CD4-positive, alpha-beta T cell (primary cell): ENCODE measurements at regions not wholly inside any gene's neighbourhood (a gene's known extent, or its start where the extent isn't known, plus 50 kb on each side); places are given as distances from the start of the nearest gene placed in this dataset.

ENCODE experiments used
- ATAC-seq: fragments of 200-7000 bp; cut with Tn5 transposase; one replicate; pipeline ENCODE4 v1.10.0; 2022; ENCODE audit warnings: mild to moderate bottlenecking; ENCODE audit not compliant: poor library complexity
- CTCF ChIA-PET: fragments of 350-600 bp; sonication (Branson Sonifier 250); formaldehyde crosslinking; loops from one replicate; lab custom pipeline; 2021; ENCODE audit warnings: antibody characterized with exemption, inconsistent platforms; lab: Charles Lee
- POLR2A ChIA-PET: fragments of 350-600 bp; sonication (Branson Sonifier 250); formaldehyde crosslinking; loops from one replicate; lab custom pipeline; 2021; ENCODE audit warnings: antibody characterized with exemption, inconsistent platforms; lab: Charles Lee
- DNase-seq, 14 experiments: peaks; one replicate each; pipeline ENCODE4 v3.0.0-alpha.2; 2013 to 2020; ENCODE audit warnings: mixed read lengths in 2 of 14
- H3K27ac ChIP-seq, 2 donors: one replicate each; pipeline versions ENCODE4 v1.5.1 to v1.7.0; 2013; ENCODE audit warnings: low read length in 2 of 2, low read depth in 1 of 2, mild to moderate bottlenecking in 1 of 2
- H3K27me3 ChIP-seq, 2 experiments: 1 replicate in 1 of 2; 2 replicates in 1 of 2; pipeline versions ENCODE4 v1.6.1 to v1.7.0; 2013; ENCODE audit warnings: low read length in 2 of 2, control low read depth in 1 of 2, mild to moderate bottlenecking in 1 of 2, moderate library complexity in 1 of 2; ENCODE audit not compliant: insufficient read depth in 2 of 2, control insufficient read depth in 1 of 2
- H3K36me3 ChIP-seq: one replicate; pipeline ENCODE4 v1.6.1; 2013; ENCODE audit warnings: low read length, control low read depth; ENCODE audit not compliant: insufficient read depth
- H3K4me1 ChIP-seq: one replicate; pipeline ENCODE4 v1.6.1; 2013; ENCODE audit warnings: low read length, control low read depth; ENCODE audit not compliant: insufficient read depth
- H3K4me3 ChIP-seq: one replicate; pipeline ENCODE4 v1.5.1; 2013; ENCODE audit warnings: mild to moderate bottlenecking, low read length, moderate library complexity
- H3K9me3 ChIP-seq, 2 experiments: 1 replicate in 1 of 2; 2 replicates in 1 of 2; pipeline versions ENCODE4 v1.6.1 to v1.7.0; 2013; ENCODE audit warnings: low read length in 2 of 2, mild to moderate bottlenecking in 2 of 2, control low read depth in 1 of 2, moderate library complexity in 1 of 2; ENCODE audit not compliant: control insufficient read depth in 1 of 2, insufficient read depth in 1 of 2
- H3K27ac Mint-ChIP-seq: one replicate; pipeline ENCODE4 v1.8.0; 2020; ENCODE audit warnings: mixed read lengths
- H3K27me3 Mint-ChIP-seq: one replicate; pipeline ENCODE4 v1.8.0; 2021; ENCODE audit warnings: mixed read lengths
- H3K36me3 Mint-ChIP-seq: one replicate; pipeline ENCODE4 v1.8.0; 2021; ENCODE audit warnings: low read depth, mixed read lengths
- H3K4me1 Mint-ChIP-seq: one replicate; pipeline ENCODE4 v1.8.0; 2021; ENCODE audit warnings: low read depth, mixed read lengths
- H3K4me3 Mint-ChIP-seq: one replicate; pipeline ENCODE4 v1.8.0; 2020; ENCODE audit warnings: mild to moderate bottlenecking, mixed read lengths
- H3K9me3 Mint-ChIP-seq: one replicate; pipeline ENCODE4 v1.8.0; 2020; ENCODE audit warnings: mixed read lengths
- CTCF ChIP-seq: fragments of 200-600 bp; IDR thresholded peaks from one replicate; pipeline ENCODE4 v1.8.0; 2022; ENCODE audit warnings: antibody characterized with exemption, mild to moderate bottlenecking
- intact Hi-C, 2 experiments: fragments of 100-400 bp; cut with DNase I in 1 of 2; cut with micrococcal nuclease in 1 of 2; formaldehyde crosslinking; loops; one replicate each; pipeline versions ENCODE4 v1.15.1 to v1.9.0; 2023 to 2025; cut with DNase I, micrococcal nuclease

DNA sequence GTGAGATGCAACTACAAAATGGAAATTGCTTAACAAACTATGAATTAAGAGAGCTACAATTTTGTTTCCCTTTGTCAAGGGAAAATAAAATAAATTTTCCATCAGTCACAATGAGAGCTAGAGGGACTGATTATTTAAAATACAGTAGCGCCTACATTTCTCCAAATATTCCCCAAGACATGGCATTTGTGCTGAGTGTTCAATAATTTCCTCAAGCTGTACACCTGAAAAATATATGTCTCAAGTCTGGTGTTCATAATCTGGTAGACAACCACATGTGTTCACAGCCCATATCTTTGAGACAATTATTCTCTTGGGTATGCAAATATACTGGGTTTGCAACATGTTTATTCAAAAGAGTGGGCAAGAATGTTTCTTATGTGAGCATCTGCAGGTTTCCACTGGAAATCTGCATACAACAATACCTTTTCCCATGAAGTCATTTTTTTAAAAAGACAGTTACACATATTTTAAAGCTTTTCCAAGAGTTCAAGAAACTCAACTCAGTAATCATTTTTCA is 240.1 kb upstream of the VRK2 start:
- Mint-ChIP-seq H3K9me3 (no peaks in the 10 kb centered on the region), H3K36me3 (no peaks in the 10 kb centered on the region), H3K27ac (no peak overlapping the region), H3K27me3 (no peaks in the 10 kb centered on the region), H3K4me3 (no peak overlapping the region), H3K4me1 (no peaks in the 10 kb centered on the region)
- ChIA-PET POLR2A (no interaction called here), CTCF (no interaction called here)
- DNase-seq = no peak
- Histone ChIP-seq H3K27me3 (peaks cover 2 to 3% of the 10 kb centered on the region in 2 experiments), H3K36me3 (no peaks in the 10 kb centered on the region), H3K4me1 (no peaks in the 10 kb centered on the region), H3K4me3 (no peak overlapping the region), H3K27ac (no peak overlapping the region), H3K9me3 (peaks cover 0 to 4% of the 10 kb centered on the region in 2 experiments)
- ATAC-seq = no peak
- TF ChIP-seq CTCF = no peak
- intact Hi-C loops = no loop called here

GRCh38 chr2:57809230-57809629 is 237.4 kb upstream of the VRK2 start:
- no peaks in the 10 kb centered on the region for H3K4me1 Mint-ChIP-seq
- ChIA-PET POLR2A (interaction anchor here (0.7 kb wide), 1 partner anchor 63 kb away, joined by 4 read pairs; no protein-coding TSS in a partner anchor), CTCF (no interaction called here)
- Histone ChIP-seq H3K27me3 (peaks cover 0 to 3% of the 10 kb centered on the region in 2 experiments), H3K9me3 (no peaks in the 10 kb centered on the region), H3K36me3 (no peaks in the 10 kb centered on the region), H3K27ac (no peak overlapping the region), H3K4me1 (no peaks in the 10 kb centered on the region), H3K4me3 (no peak overlapping the region)
- no peak overlapping the region for H3K4me3 Mint-ChIP-seq
- ATAC-seq (no peak), DNase-seq (no peak)
- no peaks in the 10 kb centered on the region for H3K36me3 Mint-ChIP-seq
- intact Hi-C loops = no loop called here
- H3K27me3 Mint-ChIP-seq = no peaks in the 10 kb centered on the region
- H3K9me3 Mint-ChIP-seq = no peaks in the 10 kb centered on the region
- no peak overlapping the region for H3K27ac Mint-ChIP-seq
- TF ChIP-seq CTCF = no peak

- TF ChIP-seq CTCF = no peak
- Mint-ChIP-seq H3K9me3 (peaks cover 8% of the 10 kb centered on the region), H3K27me3 (no peaks in the 10 kb centered on the region), H3K36me3 (no peaks in the 10 kb centered on the region), H3K27ac (no peak overlapping the region), H3K4me3 (no peak overlapping the region), H3K4me1 (no peaks in the 10 kb centered on the region)
- Histone ChIP-seq H3K27ac (no peak overlapping the region), H3K27me3 (no peaks in the 10 kb centered on the region), H3K4me1 (no peaks in the 10 kb centered on the region), H3K9me3 (no peaks in the 10 kb centered on the region), H3K4me3 (no peak overlapping the region), H3K36me3 (no peaks in the 10 kb centered on the region)
- CTCF ChIA-PET = no interaction called here
- no peak for ATAC-seq
- DNase-seq = no peak
- POLR2A ChIA-PET = no interaction called here
- intact Hi-C loops = no loop called here
These were observed 225.5 kb upstream of the VRK2 start for GRCh38 chr2:57821088-57821487.
